ENCODE measurements at regions not wholly inside any gene's neighbourhood (a gene's known extent, or its start where the extent isn't known, plus 50 kb on each side); places are given as distances from the start of the nearest gene placed in this dataset.

- no peak for DNase-seq (ENCODE audit: low read depth in 1 of 2, low spot score in 1 of 2)
- in situ Hi-C loops (cut with HindIII; ENCODE audit: low pct_unique_long_range_greater_than_20kb, low sequenced_read_pairs): no loop called here
- TF ChIP-seq JUND (IDR thresholded peaks at IDR 0.05; ENCODE audit: low read depth): no peak
Measured at GRCh38 chr11:97739932-97740800, 1280.6 kb upstream of the CNTN5 start.

GRCh38 chr11:97740801-97741151 lies 1280.0 kb upstream of the CNTN5 start:
- TF ChIP-seq JUND (IDR thresholded peaks at IDR 0.05; ENCODE audit: low read depth): no peak
- in situ Hi-C loops (cut with HindIII; ENCODE audit: low pct_unique_long_range_greater_than_20kb, low sequenced_read_pairs): no loop called here
- DNase-seq (ENCODE audit: low read depth in 1 of 2, low spot score in 1 of 2): no peak

GRCh38 chr11:97742717-97743116 lies 1278.0 kb upstream of the CNTN5 start:
- DNase-seq (ENCODE audit: low read depth in 1 of 2, low spot score in 1 of 2): no peak
- in situ Hi-C loops (cut with HindIII; ENCODE audit: low pct_unique_long_range_greater_than_20kb, low sequenced_read_pairs): no loop called here
- TF ChIP-seq JUND (IDR thresholded peaks at IDR 0.05; ENCODE audit: low read depth): no peak

DNA sequence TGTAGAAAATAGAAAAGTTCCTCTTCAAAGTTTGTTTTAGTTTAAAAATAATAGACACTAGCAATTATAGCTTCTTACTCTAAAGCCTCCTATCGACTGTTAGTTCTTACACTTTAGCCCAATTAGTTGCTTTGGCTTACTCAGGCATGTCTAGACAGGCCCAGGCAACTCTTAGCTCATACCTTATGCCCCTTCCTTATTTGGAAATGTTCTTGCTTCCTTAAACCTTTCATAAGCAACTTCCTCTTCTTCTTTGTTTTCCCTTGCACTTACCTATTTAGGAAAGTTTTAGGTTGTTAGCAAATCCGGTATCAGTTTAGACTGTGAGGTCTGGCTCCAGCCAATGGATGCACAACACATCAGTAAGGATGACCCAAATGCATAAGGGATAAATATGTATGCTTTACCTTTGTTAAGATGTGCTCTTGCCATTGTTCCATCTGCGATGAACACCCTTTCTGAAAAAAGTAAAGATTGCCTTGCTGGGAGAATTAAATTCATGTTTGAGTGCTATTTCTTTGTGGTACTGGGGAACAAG lies 1277.5 kb upstream of the CNTN5 start:
- peak in 1 of 2 experiments; percentile 66 for DNase-seq (ENCODE audit: low read depth in 1 of 2, low spot score in 1 of 2)
- in situ Hi-C loops (cut with HindIII; ENCODE audit: low pct_unique_long_range_greater_than_20kb, low sequenced_read_pairs): no loop called here
- TF ChIP-seq JUND (IDR thresholded peaks at IDR 0.05; ENCODE audit: low read depth): no peak

- no peak for TF ChIP-seq JUND (IDR thresholded peaks at IDR 0.05; ENCODE audit: low read depth)
- no peak for DNase-seq (ENCODE audit: low read depth in 1 of 2, low spot score in 1 of 2)
- in situ Hi-C loops (cut with HindIII; ENCODE audit: low pct_unique_long_range_greater_than_20kb, low sequenced_read_pairs): no loop called here
Measured at GRCh38 chr11:97745515-97746050, 1275.2 kb upstream of the CNTN5 start.

GRCh38 chr11:97746818-97747217 lies 1273.9 kb upstream of the CNTN5 start:
- no peak for DNase-seq (ENCODE audit: low read depth in 1 of 2, low spot score in 1 of 2)
- no peak for TF ChIP-seq JUND (IDR thresholded peaks at IDR 0.05; ENCODE audit: low read depth)
- in situ Hi-C loops (cut with HindIII; ENCODE audit: low pct_unique_long_range_greater_than_20kb, low sequenced_read_pairs): no loop called here

- TF ChIP-seq JUND (IDR thresholded peaks at IDR 0.05; ENCODE audit: low read depth): no peak
- in situ Hi-C loops (cut with HindIII; ENCODE audit: low pct_unique_long_range_greater_than_20kb, low sequenced_read_pairs): no loop called here
- DNase-seq (ENCODE audit: low read depth in 1 of 2, low spot score in 1 of 2): no peak
Measured at GRCh38 chr11:97751405-97751804, 1269.3 kb upstream of the CNTN5 start.

- DNase-seq (ENCODE audit: low read depth in 1 of 2, low spot score in 1 of 2): no peak
- in situ Hi-C loops (cut with HindIII; ENCODE audit: low pct_unique_long_range_greater_than_20kb, low sequenced_read_pairs): no loop called here
- no peak for TF ChIP-seq JUND (IDR thresholded peaks at IDR 0.05; ENCODE audit: low read depth)
Measured at GRCh38 chr11:97751952-97752351, 1268.8 kb upstream of the CNTN5 start.

DNA sequence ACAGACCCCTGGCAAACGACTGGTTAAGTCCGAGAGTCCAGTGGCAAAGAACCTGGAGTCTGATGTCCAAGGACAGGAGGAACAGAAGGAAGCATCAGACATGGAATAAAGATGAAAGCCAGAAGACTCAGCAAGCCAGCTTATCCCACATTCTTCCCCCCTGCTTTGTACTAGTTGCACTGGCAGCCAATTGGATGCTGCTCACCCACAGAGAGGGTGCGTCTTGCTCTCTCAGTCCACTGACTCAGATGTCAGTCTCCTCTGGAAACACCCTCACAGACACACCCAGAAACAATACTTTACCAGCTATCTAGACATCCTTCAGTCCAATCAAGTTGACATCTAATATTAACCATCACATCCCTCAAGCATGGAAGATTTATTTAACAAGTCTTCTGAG lies 1265.8 kb upstream of the CNTN5 start:
- in situ Hi-C loops (cut with HindIII; ENCODE audit: low pct_unique_long_range_greater_than_20kb, low sequenced_read_pairs): no loop called here
- no peak for DNase-seq (ENCODE audit: low read depth in 1 of 2, low spot score in 1 of 2)
- no peak for TF ChIP-seq JUND (IDR thresholded peaks at IDR 0.05; ENCODE audit: low read depth)

DNA sequence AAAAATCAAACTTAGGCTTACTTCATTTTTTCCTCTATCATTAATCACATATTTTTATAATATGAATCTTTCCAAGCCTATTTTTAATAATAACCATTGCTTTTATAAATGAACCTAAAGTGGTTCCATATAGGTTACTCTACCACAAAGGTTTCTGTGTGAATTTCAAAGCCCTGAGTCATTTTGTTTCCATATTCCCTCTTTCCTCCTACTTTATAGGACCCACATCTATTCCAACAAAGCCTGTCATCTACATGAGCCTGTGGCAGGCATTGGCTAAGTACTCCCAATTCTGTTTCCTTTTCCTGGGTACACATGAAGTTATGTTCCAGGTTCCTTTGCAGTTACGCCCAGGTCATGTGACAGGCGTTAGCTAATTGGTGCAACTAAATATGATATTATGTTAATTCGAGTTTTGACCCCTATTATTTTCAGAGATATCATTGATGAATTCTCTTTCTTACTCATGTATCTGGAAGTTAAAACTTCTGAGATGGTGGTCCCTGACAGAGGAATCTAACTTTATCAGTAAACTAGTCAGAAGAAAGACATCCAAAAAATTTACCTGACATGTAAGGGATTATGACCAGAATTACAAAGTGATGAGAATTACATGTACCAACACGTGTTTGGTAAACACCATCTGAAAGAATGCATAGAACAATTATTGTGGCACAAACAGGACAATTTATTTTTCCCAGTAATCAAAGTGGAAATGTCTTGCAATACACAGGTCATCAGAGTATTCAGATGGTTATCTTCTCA lies 1264.0 kb upstream of the CNTN5 start:
- DNase-seq (ENCODE audit: low read depth in 1 of 2, low spot score in 1 of 2): no peak
- no peak for TF ChIP-seq JUND (IDR thresholded peaks at IDR 0.05; ENCODE audit: low read depth)
- in situ Hi-C loops (cut with HindIII; ENCODE audit: low pct_unique_long_range_greater_than_20kb, low sequenced_read_pairs): no loop called here

DNA sequence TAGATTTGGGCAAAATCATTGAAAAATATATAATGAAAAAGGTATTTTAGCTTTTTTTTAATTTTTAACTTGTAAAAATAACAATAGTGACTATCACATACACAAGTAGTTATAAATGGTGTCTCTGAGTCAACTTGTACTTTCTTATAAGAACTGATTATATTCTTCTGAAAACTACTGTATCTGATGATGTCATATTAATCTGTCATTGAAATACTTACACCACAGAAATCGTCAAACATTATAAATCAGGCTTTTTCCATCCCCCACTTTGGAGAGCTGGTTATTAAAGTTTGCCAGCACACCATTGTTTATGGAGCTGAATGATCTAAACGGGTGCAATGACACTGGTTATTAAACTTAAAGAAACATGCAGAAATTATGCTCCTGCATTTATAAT lies 1259.6 kb upstream of the CNTN5 start:
- no peak for TF ChIP-seq JUND (IDR thresholded peaks at IDR 0.05; ENCODE audit: low read depth)
- DNase-seq (ENCODE audit: low read depth in 1 of 2, low spot score in 1 of 2): no peak
- in situ Hi-C loops (cut with HindIII; ENCODE audit: low pct_unique_long_range_greater_than_20kb, low sequenced_read_pairs): no loop called here

GRCh38 chr11:97764193-97764592 lies 1256.6 kb upstream of the CNTN5 start:
- in situ Hi-C loops (cut with HindIII; ENCODE audit: low pct_unique_long_range_greater_than_20kb, low sequenced_read_pairs): no loop called here
- no peak for DNase-seq (ENCODE audit: low read depth in 1 of 2, low spot score in 1 of 2)
- TF ChIP-seq JUND (IDR thresholded peaks at IDR 0.05; ENCODE audit: low read depth): no peak

GRCh38 chr11:97764605-97765004 lies 1256.1 kb upstream of the CNTN5 start:
- in situ Hi-C loops (cut with HindIII; ENCODE audit: low pct_unique_long_range_greater_than_20kb, low sequenced_read_pairs): no loop called here
- no peak for TF ChIP-seq JUND (IDR thresholded peaks at IDR 0.05; ENCODE audit: low read depth)
- DNase-seq (ENCODE audit: low read depth in 1 of 2, low spot score in 1 of 2): no peak

All from T47D (cell line).